ENCODE measurements at regions not wholly inside any gene's neighbourhood (a gene's known extent, or its start where the extent isn't known, plus 50 kb on each side); places are given as distances from the start of the nearest gene placed in this dataset.

DNA sequence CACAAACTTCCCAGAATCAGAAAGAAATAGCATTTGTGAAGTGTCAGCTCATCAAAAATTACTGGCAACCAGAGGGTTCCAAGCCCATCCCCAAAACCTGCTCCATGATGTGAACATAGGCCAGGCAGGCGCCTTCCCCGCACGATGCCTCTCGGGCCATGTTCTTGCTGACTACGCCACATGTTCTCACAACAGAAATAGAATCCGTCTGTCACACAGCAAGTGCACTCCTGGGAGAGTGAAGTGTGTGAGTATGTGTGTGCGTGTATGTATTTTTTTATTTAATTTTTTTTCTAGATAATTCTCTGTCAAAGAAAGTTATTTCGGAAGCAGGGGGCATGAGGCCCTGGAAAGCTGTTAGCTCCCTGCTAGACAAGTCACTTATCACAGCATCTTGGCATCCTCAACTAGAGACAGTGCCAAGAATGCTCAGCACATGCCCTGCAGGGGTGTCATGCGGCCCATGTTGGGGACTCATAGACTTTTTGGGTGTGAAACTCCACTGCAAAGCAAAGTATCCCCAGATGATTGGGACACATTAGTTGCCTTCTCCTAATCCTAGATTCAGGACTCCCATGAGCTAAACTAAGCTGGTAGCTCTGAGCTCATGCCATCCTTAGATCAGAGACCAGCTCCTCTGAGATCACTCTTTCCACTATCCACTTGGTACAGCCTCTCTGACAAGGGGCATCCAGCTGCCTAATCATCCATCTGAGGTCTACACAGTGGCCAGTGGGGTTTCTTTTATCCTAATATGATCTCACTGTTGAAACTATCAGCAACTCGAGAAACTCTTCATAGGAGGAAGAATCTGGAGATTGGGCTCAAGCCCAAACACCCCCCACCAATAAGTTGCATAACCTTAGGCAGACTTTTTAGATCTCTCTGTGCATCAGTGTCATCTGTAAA is 53.2 kb upstream of the CYRIA start:
- no peaks in the 10 kb centered on the region for H3K79me2 ChIP-seq (replicated peaks; ENCODE audit: insufficient read depth)
- H3K9me2 ChIP-seq (ENCODE audit: insufficient read depth), result no peaks in the 10 kb centered on the region
- no peaks in the 10 kb centered on the region for H3K27me3 ChIP-seq (ENCODE audit: insufficient read depth)
- no peak overlapping the region for H2AFZ ChIP-seq
- Mint-ChIP-seq H3K9me3 (no peaks in the 10 kb centered on the region), H3K27ac (no peak overlapping the region), H3K4me1 (peaks cover 6% of the 10 kb centered on the region; the same call in 1 of the 3 replicates), H3K36me3 (ENCODE audit: low read depth) (no peaks in the 10 kb centered on the region), H3K4me3 (no peak overlapping the region), H3K27me3 (ENCODE audit: insufficient read depth, low read depth, poor library complexity) (no peaks in the 10 kb centered on the region)
- H3K4me3 ChIP-seq, result no peak overlapping the region
- no peaks in the 10 kb centered on the region for H3K36me3 ChIP-seq (ENCODE audit: insufficient read depth)
- H3K4me1 ChIP-seq (ENCODE audit: insufficient read depth), result no peaks in the 10 kb centered on the region
- H3K27ac ChIP-seq (ENCODE audit: low read depth), result no peak overlapping the region
- DNase-seq (ENCODE audit: low spot score), result no peak
- ATAC-seq, result no peak
- no peak overlapping the region for H3K4me2 ChIP-seq
- H4K20me1 ChIP-seq (replicated peaks; ENCODE audit: insufficient read depth), result no peaks in the 10 kb centered on the region
- no peaks in the 10 kb centered on the region for H3F3A ChIP-seq (replicated peaks; ENCODE audit: low read depth)
- no peak for TF ChIP-seq CREB1 (CRISPR knock-in tag; IDR thresholded peaks at IDR 0.05; ENCODE audit: low read depth)

DNA sequence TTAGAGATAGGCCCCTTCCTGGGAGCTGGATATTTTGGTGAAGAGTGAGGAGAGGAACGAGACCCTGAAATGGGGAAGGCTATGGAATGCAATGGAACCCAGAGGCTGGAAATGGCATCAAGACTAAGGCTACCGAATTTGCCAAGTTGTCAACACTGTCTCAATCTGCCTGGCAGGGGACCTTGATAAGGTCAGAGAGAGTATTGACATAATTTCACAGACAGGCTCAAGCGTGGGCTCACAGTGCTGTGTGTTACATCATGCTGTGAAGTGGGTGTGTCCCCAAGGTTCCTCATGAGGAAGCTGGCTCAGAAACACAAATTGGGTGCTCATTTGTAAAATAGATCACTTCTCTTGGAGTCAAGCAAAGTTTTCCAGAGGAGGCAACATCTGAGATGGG is 51.8 kb upstream of the CYRIA start:
- Histone ChIP-seq H2AFZ (no peak overlapping the region), H4K20me1 (replicated peaks; ENCODE audit: insufficient read depth) (no peaks in the 10 kb centered on the region), H3F3A (replicated peaks; ENCODE audit: low read depth) (no peaks in the 10 kb centered on the region), H3K36me3 (ENCODE audit: insufficient read depth) (no peaks in the 10 kb centered on the region), H3K27ac (ENCODE audit: low read depth) (no peak overlapping the region), H3K4me3 (no peak overlapping the region), H3K27me3 (ENCODE audit: insufficient read depth) (no peaks in the 10 kb centered on the region), H3K9me2 (ENCODE audit: insufficient read depth) (no peaks in the 10 kb centered on the region), H3K79me2 (replicated peaks; ENCODE audit: insufficient read depth) (no peaks in the 10 kb centered on the region), H3K4me1 (ENCODE audit: insufficient read depth) (no peaks in the 10 kb centered on the region), H3K4me2 (no peak overlapping the region)
- Mint-ChIP-seq H3K9me3 (no peaks in the 10 kb centered on the region), H3K4me3 (no peak overlapping the region), H3K27ac (no peak overlapping the region), H3K27me3 (ENCODE audit: insufficient read depth, low read depth, poor library complexity) (no peaks in the 10 kb centered on the region), H3K4me1 (peaks cover 2% of the 10 kb centered on the region; the same call in 1 of the 3 replicates), H3K36me3 (ENCODE audit: low read depth) (no peaks in the 10 kb centered on the region)
- DNase-seq (ENCODE audit: low spot score), result no peak
- ATAC-seq, result no peak
- TF ChIP-seq, protein P1, sequence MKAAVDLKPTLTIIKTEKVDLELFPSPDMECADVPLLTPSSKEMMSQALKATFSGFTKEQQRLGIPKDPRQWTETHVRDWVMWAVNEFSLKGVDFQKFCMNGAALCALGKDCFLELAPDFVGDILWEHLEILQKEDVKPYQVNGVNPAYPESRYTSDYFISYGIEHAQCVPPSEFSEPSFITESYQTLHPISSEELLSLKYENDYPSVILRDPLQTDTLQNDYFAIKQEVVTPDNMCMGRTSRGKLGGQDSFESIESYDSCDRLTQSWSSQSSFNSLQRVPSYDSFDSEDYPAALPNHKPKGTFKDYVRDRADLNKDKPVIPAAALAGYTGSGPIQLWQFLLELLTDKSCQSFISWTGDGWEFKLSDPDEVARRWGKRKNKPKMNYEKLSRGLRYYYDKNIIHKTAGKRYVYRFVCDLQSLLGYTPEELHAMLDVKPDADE (IDR thresholded peaks at IDR 0.05), result no peak
- TF ChIP-seq NANOG (IDR thresholded peaks at IDR 0.05; ENCODE audit: borderline replicate concordance) (no peak), EZH2phosphoT487 (IDR thresholded peaks at IDR 0.05; ENCODE audit: unreplicated experiment) (no peak), ZNF114 (CRISPR knock-in tag; IDR thresholded peaks at IDR 0.05) (no peak), JUNB (IDR thresholded peaks at IDR 0.05; ENCODE audit: unreplicated experiment) (no peak), EZH2 (IDR thresholded peaks at IDR 0.05; ENCODE audit: low read depth, unreplicated experiment) (no peak), STAT1 (IDR thresholded peaks at IDR 0.05; ENCODE audit: unreplicated experiment) (no peak), ZNF331 (CRISPR knock-in tag; IDR thresholded peaks at IDR 0.05; ENCODE audit: low read depth) (no peak), POLR2AphosphoS5 (IDR thresholded peaks at IDR 0.05; ENCODE audit: low read depth) (no peak), CREB1 (CRISPR knock-in tag; IDR thresholded peaks at IDR 0.05; ENCODE audit: low read depth) (no peak)
- TF ChIP-seq, protein P2, sequence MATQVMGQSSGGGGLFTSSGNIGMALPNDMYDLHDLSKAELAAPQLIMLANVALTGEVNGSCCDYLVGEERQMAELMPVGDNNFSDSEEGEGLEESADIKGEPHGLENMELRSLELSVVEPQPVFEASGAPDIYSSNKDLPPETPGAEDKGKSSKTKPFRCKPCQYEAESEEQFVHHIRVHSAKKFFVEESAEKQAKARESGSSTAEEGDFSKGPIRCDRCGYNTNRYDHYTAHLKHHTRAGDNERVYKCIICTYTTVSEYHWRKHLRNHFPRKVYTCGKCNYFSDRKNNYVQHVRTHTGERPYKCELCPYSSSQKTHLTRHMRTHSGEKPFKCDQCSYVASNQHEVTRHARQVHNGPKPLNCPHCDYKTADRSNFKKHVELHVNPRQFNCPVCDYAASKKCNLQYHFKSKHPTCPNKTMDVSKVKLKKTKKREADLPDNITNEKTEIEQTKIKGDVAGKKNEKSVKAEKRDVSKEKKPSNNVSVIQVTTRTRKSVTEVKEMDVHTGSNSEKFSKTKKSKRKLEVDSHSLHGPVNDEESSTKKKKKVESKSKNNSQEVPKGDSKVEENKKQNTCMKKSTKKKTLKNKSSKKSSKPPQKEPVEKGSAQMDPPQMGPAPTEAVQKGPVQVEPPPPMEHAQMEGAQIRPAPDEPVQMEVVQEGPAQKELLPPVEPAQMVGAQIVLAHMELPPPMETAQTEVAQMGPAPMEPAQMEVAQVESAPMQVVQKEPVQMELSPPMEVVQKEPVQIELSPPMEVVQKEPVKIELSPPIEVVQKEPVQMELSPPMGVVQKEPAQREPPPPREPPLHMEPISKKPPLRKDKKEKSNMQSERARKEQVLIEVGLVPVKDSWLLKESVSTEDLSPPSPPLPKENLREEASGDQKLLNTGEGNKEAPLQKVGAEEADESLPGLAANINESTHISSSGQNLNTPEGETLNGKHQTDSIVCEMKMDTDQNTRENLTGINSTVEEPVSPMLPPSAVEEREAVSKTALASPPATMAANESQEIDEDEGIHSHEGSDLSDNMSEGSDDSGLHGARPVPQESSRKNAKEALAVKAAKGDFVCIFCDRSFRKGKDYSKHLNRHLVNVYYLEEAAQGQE (IDR thresholded peaks at IDR 0.05; ENCODE audit: unreplicated experiment), result no peak
- TF ChIP-seq, protein P3, sequence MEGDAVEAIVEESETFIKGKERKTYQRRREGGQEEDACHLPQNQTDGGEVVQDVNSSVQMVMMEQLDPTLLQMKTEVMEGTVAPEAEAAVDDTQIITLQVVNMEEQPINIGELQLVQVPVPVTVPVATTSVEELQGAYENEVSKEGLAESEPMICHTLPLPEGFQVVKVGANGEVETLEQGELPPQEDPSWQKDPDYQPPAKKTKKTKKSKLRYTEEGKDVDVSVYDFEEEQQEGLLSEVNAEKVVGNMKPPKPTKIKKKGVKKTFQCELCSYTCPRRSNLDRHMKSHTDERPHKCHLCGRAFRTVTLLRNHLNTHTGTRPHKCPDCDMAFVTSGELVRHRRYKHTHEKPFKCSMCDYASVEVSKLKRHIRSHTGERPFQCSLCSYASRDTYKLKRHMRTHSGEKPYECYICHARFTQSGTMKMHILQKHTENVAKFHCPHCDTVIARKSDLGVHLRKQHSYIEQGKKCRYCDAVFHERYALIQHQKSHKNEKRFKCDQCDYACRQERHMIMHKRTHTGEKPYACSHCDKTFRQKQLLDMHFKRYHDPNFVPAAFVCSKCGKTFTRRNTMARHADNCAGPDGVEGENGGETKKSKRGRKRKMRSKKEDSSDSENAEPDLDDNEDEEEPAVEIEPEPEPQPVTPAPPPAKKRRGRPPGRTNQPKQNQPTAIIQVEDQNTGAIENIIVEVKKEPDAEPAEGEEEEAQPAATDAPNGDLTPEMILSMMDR (conservative IDR thresholded peaks at IDR 0.05; ENCODE audit: low read depth in 2 of 2), result no peak

All from GM23338 (cell line).